MM.1S (cell line): ENCODE measurements at regions not wholly inside any gene's neighbourhood (a gene's known extent, or its start where the extent isn't known, plus 50 kb on each side); places are given as distances from the start of the nearest gene placed in this dataset.
A peak's percentile ranks its signal among the peaks of the same experiment; 100 is the strongest.
"Not testable (repeated sequence)": the region's sequence is repeated elsewhere in the genome, so short reads cannot be mapped to it uniquely, and the experiment has no call there.

Experiments
- DNase-seq: peaks from one replicate; pipeline ENCODE4 v3.0.0-alpha.2; 2015
- H2AFZ ChIP-seq: fragments of 300-600 bp; sonication (generic); 2 replicates; pipeline ENCODE4 v1.6.0; 2016; ENCODE audit warnings: antibody characterized with exemption, low read length
- H3F3A ChIP-seq: fragments of 300-600 bp; sonication (generic); 2 replicates; pipeline ENCODE4 v1.6.1; 2016; ENCODE audit warnings: mild to moderate bottlenecking, antibody characterized with exemption, low read length, moderate library complexity, mixed read lengths; ENCODE audit not compliant: insufficient read depth
- H3K27ac ChIP-seq: fragments of 300-600 bp; sonication (generic); 2 replicates; pipeline ENCODE4 v1.5.1; 2016; ENCODE audit warnings: mild to moderate bottlenecking, low read length
- H3K27me3 ChIP-seq: fragments of 300-600 bp; sonication (generic); replicated peaks from 2 replicates; pipeline ENCODE4 v1.6.0; 2016; ENCODE audit warnings: low read length; ENCODE audit not compliant: insufficient read depth
- H3K36me3 ChIP-seq: fragments of 300-600 bp; sonication (generic); replicated peaks from 2 replicates; pipeline ENCODE4 v1.6.1; 2016; ENCODE audit warnings: mild to moderate bottlenecking, low read length, mixed read lengths; ENCODE audit not compliant: insufficient read depth
- H3K4me1 ChIP-seq: fragments of 300-600 bp; sonication (generic); 2 replicates; pipeline ENCODE4 v1.6.1; 2016; ENCODE audit warnings: low read length, mixed read lengths
- H3K4me2 ChIP-seq: fragments of 300-600 bp; sonication (generic); 2 replicates; pipeline ENCODE4 v1.6.0; 2016; ENCODE audit warnings: low read depth, low read length
- H3K4me3 ChIP-seq: fragments of 300-600 bp; sonication (generic); 2 replicates; pipeline ENCODE4 v1.5.1; 2016; ENCODE audit warnings: low read length, mixed read lengths
- H3K79me2 ChIP-seq: fragments of 300-600 bp; sonication (generic); 2 replicates; pipeline ENCODE4 v1.6.1; 2016; ENCODE audit warnings: mixed run types, low read length, mixed read lengths
- H3K9ac ChIP-seq: fragments of 300-600 bp; sonication (generic); 2 replicates; pipeline ENCODE4 v1.6.1; 2016; ENCODE audit warnings: low read length, mixed read lengths
- H3K9me2 ChIP-seq: fragments of 300-600 bp; sonication (generic); replicated peaks from 2 replicates; pipeline ENCODE4 v1.6.1; 2016; ENCODE audit warnings: mild to moderate bottlenecking, low read length, mixed read lengths; ENCODE audit not compliant: insufficient read depth
- H3K9me3 ChIP-seq: fragments of 300-600 bp; sonication (generic); replicated peaks from 2 replicates; pipeline ENCODE4 v1.6.1; 2016; ENCODE audit warnings: mild to moderate bottlenecking, low read length, mixed read lengths; ENCODE audit not compliant: insufficient read depth
- H4K20me1 ChIP-seq: fragments of 300-600 bp; sonication (generic); 2 replicates; pipeline ENCODE4 v1.6.1; 2016; ENCODE audit warnings: mild to moderate bottlenecking, low read length, moderate library complexity, mixed read lengths; ENCODE audit not compliant: insufficient read depth
- EZH2 ChIP-seq: fragments of 300-600 bp; sonication (generic); optimal IDR thresholded peaks from 2 replicates; pipeline ENCODE3; 2017; ENCODE audit warnings: low read depth, mild to moderate bottlenecking, antibody characterized with exemption, low read length, mixed read lengths
- EZH2phosphoT487 ChIP-seq: fragments of 300-600 bp; sonication (generic); IDR thresholded peaks from 2 replicates; pipeline ENCODE4 v1.6.1; 2018; ENCODE audit warnings: antibody characterized with exemption, low read length
- TF ChIP-seq, protein P1 (sequence below): fragments of 300-600 bp; sonication (generic); IDR thresholded peaks from 2 replicates; pipeline ENCODE4 v1.5.1; 2016; ENCODE audit warnings: antibody characterized with exemption, low read length, mixed read lengths

DNA sequence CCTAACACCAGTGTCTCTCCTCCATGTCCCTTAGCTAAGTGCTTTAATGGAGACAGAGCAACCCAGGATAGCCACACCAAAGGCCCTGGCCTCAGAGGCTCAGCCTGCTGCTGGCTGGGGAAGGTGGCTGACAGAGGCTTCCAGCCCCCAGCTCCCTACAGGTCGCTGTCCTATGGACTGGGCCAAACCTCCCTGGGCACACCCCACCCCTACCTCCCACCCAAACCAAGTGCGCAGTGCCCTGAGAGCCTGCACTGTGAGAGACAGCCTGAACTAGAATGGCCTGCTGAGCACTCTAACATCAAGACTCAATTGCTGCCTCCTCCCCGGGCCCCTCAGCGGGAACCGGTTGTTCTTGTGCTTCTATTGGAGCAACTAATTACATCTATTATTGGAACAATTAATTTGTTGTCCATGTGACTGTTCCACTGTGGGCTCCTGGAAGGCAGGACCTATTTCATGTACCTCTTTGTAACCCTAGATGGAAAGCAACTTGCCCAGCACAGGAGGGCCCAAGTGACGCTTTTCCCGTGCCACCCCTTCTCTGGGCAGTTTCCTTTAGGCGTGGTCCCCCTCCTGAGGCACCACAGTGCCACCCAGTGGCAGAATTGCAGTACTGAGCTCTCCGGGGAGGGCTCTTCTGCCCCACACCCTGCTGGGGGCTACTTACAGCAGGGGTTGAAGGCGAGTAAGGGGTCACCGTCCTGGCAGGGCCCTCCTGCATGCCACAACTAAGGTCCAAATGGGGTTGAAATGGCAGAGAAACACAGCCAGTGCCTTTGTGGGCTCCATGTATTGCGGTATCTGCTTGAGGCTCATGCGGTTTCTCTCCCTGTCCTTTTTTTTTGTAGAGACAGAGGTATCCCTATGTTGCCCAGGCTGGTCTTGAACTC lies 63.7 kb upstream of the WAPL start:
- Histone ChIP-seq H3K4me3 (no peak overlapping the region), H3K27me3 (no peaks in the 10 kb centered on the region), H2AFZ (peak overlapping the region; percentile 58), H3K9me2 (no peaks in the 10 kb centered on the region), H3K4me1 (no peaks in the 10 kb centered on the region), H4K20me1 (no peaks in the 10 kb centered on the region), H3K9me3 (no peaks in the 10 kb centered on the region), H3K27ac (no peak overlapping the region), H3K79me2 (no peaks in the 10 kb centered on the region), H3F3A (no peaks in the 10 kb centered on the region), H3K4me2 (peak overlapping the region; percentile 17; the same call in 1 of the 2 replicates), H3K9ac (no peak overlapping the region), H3K36me3 (no peaks in the 10 kb centered on the region)
- peak; percentile 71 for DNase-seq
- TF ChIP-seq, protein P1, sequence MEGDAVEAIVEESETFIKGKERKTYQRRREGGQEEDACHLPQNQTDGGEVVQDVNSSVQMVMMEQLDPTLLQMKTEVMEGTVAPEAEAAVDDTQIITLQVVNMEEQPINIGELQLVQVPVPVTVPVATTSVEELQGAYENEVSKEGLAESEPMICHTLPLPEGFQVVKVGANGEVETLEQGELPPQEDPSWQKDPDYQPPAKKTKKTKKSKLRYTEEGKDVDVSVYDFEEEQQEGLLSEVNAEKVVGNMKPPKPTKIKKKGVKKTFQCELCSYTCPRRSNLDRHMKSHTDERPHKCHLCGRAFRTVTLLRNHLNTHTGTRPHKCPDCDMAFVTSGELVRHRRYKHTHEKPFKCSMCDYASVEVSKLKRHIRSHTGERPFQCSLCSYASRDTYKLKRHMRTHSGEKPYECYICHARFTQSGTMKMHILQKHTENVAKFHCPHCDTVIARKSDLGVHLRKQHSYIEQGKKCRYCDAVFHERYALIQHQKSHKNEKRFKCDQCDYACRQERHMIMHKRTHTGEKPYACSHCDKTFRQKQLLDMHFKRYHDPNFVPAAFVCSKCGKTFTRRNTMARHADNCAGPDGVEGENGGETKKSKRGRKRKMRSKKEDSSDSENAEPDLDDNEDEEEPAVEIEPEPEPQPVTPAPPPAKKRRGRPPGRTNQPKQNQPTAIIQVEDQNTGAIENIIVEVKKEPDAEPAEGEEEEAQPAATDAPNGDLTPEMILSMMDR: peak; percentile 95
- no peak for TF ChIP-seq EZH2phosphoT487

DNA sequence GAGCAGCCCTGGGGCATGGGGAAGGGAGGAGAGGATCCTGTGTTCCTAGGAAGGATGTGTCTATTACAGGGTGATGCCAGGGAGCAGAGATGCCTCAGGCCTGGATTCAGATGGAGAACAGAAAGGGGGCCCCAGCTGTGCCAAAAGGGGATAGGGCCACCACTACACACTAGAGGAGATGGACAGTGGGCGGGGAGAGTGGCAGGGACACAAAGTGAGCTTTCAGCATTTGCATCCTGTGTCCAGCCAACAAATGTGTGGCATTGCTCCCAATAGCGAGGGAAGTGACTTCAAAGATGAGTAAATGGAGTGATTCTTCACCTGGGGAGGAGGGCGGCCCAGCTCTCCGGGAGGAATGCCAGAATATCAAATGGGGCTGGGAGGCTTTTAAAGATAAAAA lies 64.9 kb upstream of the WAPL start:
- H3K4me3 ChIP-seq: no peak overlapping the region
- no peak for DNase-seq
- no peaks in the 10 kb centered on the region for H4K20me1 ChIP-seq
- H3K79me2 ChIP-seq: no peaks in the 10 kb centered on the region
- H3K4me1 ChIP-seq: no peaks in the 10 kb centered on the region
- H3K9me2 ChIP-seq: no peaks in the 10 kb centered on the region
- no peak overlapping the region for H3K9ac ChIP-seq
- H3K27me3 ChIP-seq: no peaks in the 10 kb centered on the region
- H3K36me3 ChIP-seq: no peaks in the 10 kb centered on the region
- no peaks in the 10 kb centered on the region for H3F3A ChIP-seq
- no peak overlapping the region for H3K4me2 ChIP-seq
- no peak overlapping the region for H2AFZ ChIP-seq
- TF ChIP-seq EZH2phosphoT487 (no peak), EZH2 (no peak)
- TF ChIP-seq, protein P1: no peak
- no peaks in the 10 kb centered on the region for H3K9me3 ChIP-seq
- no peak overlapping the region for H3K27ac ChIP-seq

DNA sequence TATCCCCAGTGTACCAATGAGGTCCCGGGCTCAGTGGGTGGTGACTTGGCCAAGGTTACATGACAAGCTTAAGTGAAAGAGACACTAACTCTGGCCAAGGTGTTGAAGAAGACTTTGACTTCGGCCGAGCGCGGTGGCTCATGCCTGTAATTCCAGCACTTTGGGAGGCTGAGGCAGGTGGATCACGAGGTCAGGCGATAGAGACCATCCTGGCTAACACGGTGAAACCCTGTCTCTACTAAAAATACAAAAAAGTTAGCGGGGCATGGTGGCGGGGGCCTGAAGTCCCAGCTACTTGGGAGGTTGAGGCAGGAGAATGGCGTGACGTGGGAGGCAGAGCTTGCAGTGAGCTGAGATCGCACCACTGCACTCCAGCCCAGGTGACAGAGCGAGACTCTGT lies 65.6 kb upstream of the OPN4 start:
- H3K27ac ChIP-seq, H3K79me2 ChIP-seq, H3K4me3 ChIP-seq, H3K4me1 ChIP-seq, H4K20me1 ChIP-seq, H3K36me3 ChIP-seq, H3K9me3 ChIP-seq, H3K4me2 ChIP-seq, H3K27me3 ChIP-seq, H2AFZ ChIP-seq, H3K9ac ChIP-seq, H3K9me2 ChIP-seq, H3F3A ChIP-seq, DNase-seq: not testable (repeated sequence)

DNA sequence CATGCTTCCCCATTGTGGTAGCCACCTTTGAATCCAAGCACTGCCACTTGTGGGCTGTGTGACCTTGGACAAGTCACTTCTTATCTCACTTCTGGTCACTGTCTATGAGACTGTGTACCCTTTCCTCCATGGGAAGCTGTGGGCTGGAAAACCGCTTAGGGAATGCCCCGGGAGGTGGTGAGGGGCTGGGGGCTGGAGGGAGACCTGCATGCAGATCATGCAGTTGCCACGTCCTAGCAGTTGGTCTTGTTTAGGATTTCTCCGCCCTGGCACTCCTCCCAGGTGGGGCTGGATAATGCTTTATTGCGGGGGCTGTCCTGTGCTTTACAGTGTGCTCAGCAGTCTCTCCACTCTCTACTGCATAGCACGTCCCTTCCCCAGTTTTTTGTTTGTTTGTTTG lies 62.9 kb upstream of the OPN4 start:
- no peaks in the 10 kb centered on the region for H3F3A ChIP-seq
- H3K9me3 ChIP-seq: no peaks in the 10 kb centered on the region
- no peak overlapping the region for H3K27ac ChIP-seq
- no peaks in the 10 kb centered on the region for H3K79me2 ChIP-seq
- no peak overlapping the region for H2AFZ ChIP-seq
- H3K9ac ChIP-seq: no peak overlapping the region
- DNase-seq: no peak
- H4K20me1 ChIP-seq: no peaks in the 10 kb centered on the region
- H3K4me1 ChIP-seq: no peaks in the 10 kb centered on the region
- H3K4me3 ChIP-seq: no peak overlapping the region
- no peaks in the 10 kb centered on the region for H3K27me3 ChIP-seq
- TF ChIP-seq EZH2 (no peak), EZH2phosphoT487 (no peak)
- TF ChIP-seq, protein P1: no peak
- H3K36me3 ChIP-seq: no peaks in the 10 kb centered on the region
- no peaks in the 10 kb centered on the region for H3K9me2 ChIP-seq
- no peak overlapping the region for H3K4me2 ChIP-seq
